WI38 (cell line): ENCODE measurements at regions not wholly inside any gene's neighbourhood (a gene's known extent, or its start where the extent isn't known, plus 50 kb on each side); places are given as distances from the start of the nearest gene placed in this dataset.
A peak's percentile ranks its signal among the peaks of the same experiment; 100 is the strongest.
"Not testable (repeated sequence)": the region's sequence is repeated elsewhere in the genome, so short reads cannot be mapped to it uniquely, and the experiment has no call there.

Experiments
- H3K4me3 ChIP-seq: 2 replicates; pipeline ENCODE4 v1.5.1; 2011; ENCODE audit warnings: low read depth, mild to moderate bottlenecking, control low read depth, low read length
- CTCF ChIP-seq: IDR thresholded peaks from 2 replicates; pipeline ENCODE4 v1.5.1; 2012; ENCODE audit warnings: low read depth, mild to moderate bottlenecking, control low read depth, low read length

- no peak for TF ChIP-seq CTCF
- no peak overlapping the region for H3K4me3 ChIP-seq
Measured at GRCh38 chr5:163321511-163321910, 115.9 kb upstream of the CCNG1 start.

DNA sequence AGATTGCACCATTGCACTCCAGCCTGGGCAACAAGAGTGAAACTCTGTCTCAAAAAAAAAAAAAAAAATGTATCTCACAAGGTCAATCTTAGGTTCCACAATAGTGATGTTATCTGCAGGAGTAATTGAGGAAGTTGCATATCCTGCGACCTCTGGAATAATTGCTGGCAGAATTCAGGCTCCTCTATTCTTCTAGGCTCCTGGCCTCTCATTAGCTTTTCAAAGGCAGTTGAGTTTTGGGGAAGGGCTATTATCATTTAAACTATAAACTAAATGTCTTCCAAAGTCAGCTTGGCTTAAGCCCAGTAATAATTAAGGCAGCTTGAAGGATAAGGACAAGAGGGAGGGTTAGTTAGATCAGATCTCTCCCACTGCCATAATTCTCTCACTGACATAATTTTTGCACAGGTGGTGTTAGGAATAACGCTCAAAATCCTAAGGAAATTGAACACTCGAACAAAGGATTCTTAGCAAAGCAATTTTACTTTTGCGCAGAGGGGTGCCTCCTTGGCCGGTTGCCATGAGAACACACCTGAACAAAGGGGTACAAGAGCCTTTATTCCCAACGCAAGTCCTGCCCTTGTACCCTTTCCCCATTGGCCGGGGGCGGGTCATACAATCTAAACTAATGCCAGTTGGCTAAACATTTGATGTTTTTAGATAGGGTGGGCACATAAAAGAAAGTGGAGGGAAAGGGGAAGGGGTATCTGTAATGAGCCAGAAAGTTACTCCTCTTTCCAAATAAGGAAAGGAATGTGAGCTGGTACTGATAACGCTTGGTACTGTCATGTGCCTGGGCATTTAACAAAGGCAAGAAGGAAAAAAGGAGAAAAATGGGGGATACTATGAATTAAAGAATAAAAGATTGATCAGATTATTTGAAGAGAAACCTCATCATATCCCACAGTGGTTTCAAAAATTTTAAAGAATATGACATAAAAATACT lies 106.4 kb upstream of the CCNG1 start:
- no peak for TF ChIP-seq CTCF
- no peak overlapping the region for H3K4me3 ChIP-seq

- not testable (repeated sequence) for H3K4me3 ChIP-seq
Measured at GRCh38 chr5:163336074-163336473, 101.3 kb upstream of the CCNG1 start.

- no peak overlapping the region for H3K4me3 ChIP-seq
- TF ChIP-seq CTCF: no peak
Measured at GRCh38 chr5:163339148-163339547, 98.2 kb upstream of the CCNG1 start.

- H3K4me3 ChIP-seq: not testable (repeated sequence)
Measured at GRCh38 chr5:163340378-163340777, 97.0 kb upstream of the CCNG1 start.

- no peak for TF ChIP-seq CTCF
Measured at GRCh38 chr5:163342306-163342705, 95.1 kb upstream of the CCNG1 start.

DNA sequence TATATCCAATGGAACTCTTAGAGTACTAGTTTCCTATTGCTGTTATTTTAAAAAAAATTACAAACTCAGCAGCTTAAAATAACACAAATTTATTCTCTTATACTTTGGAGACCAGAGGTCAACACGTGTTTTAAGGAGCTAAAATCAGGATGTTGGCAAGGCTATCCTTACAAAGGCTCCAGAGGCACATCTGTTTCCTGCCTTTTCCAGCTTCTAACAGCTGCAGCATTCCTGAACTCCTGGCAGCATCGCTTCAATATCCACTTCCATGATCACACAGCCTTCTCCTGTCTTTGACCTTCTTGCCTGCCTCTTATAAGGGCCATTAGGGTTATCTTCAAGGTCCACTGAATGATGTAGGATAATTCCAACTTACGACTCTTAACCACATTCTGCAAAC lies 92.2 kb upstream of the CCNG1 start:
- TF ChIP-seq CTCF: no peak
- no peak overlapping the region for H3K4me3 ChIP-seq

More at GRCh38 chr5:163342306-163342705, 95.1 kb upstream of the CCNG1 start:
- H3K4me3 ChIP-seq: no peak overlapping the region

GRCh38 chr5:163347671-163348070 lies 89.7 kb upstream of the CCNG1 start:
- peak; percentile 54 for TF ChIP-seq CTCF
- H3K4me3 ChIP-seq: no peak overlapping the region
